CD4-positive, alpha-beta T cell (primary cell): ENCODE measurements at regions not wholly inside any gene's neighbourhood (a gene's known extent, or its start where the extent isn't known, plus 50 kb on each side); places are given as distances from the start of the nearest gene placed in this dataset.

Source experiments
- ATAC-seq: fragments of 200-7000 bp; cut with Tn5 transposase; one replicate; pipeline ENCODE4 v1.10.0; 2022; ENCODE audit warnings: mild to moderate bottlenecking; ENCODE audit not compliant: poor library complexity
- CTCF ChIA-PET: fragments of 350-600 bp; sonication (Branson Sonifier 250); formaldehyde crosslinking; loops from one replicate; lab custom pipeline; 2021; ENCODE audit warnings: antibody characterized with exemption, inconsistent platforms; lab: Charles Lee
- POLR2A ChIA-PET: fragments of 350-600 bp; sonication (Branson Sonifier 250); formaldehyde crosslinking; loops from one replicate; lab custom pipeline; 2021; ENCODE audit warnings: antibody characterized with exemption, inconsistent platforms; lab: Charles Lee
- DNase-seq, 14 experiments: peaks; one replicate each; pipeline ENCODE4 v3.0.0-alpha.2; 2013 to 2020; ENCODE audit warnings: mixed read lengths in 2 of 14
- H3K27ac ChIP-seq, 2 donors: one replicate each; pipeline versions ENCODE4 v1.5.1 to v1.7.0; 2013; ENCODE audit warnings: low read length in 2 of 2, low read depth in 1 of 2, mild to moderate bottlenecking in 1 of 2
- H3K27me3 ChIP-seq, 2 experiments: 1 replicate in 1 of 2; 2 replicates in 1 of 2; pipeline versions ENCODE4 v1.6.1 to v1.7.0; 2013; ENCODE audit warnings: low read length in 2 of 2, control low read depth in 1 of 2, mild to moderate bottlenecking in 1 of 2, moderate library complexity in 1 of 2; ENCODE audit not compliant: insufficient read depth in 2 of 2, control insufficient read depth in 1 of 2
- H3K36me3 ChIP-seq: one replicate; pipeline ENCODE4 v1.6.1; 2013; ENCODE audit warnings: low read length, control low read depth; ENCODE audit not compliant: insufficient read depth
- H3K4me1 ChIP-seq: one replicate; pipeline ENCODE4 v1.6.1; 2013; ENCODE audit warnings: low read length, control low read depth; ENCODE audit not compliant: insufficient read depth
- H3K4me3 ChIP-seq: one replicate; pipeline ENCODE4 v1.5.1; 2013; ENCODE audit warnings: mild to moderate bottlenecking, low read length, moderate library complexity
- H3K9me3 ChIP-seq, 2 experiments: 1 replicate in 1 of 2; 2 replicates in 1 of 2; pipeline versions ENCODE4 v1.6.1 to v1.7.0; 2013; ENCODE audit warnings: low read length in 2 of 2, mild to moderate bottlenecking in 2 of 2, control low read depth in 1 of 2, moderate library complexity in 1 of 2; ENCODE audit not compliant: control insufficient read depth in 1 of 2, insufficient read depth in 1 of 2
- H3K27ac Mint-ChIP-seq: one replicate; pipeline ENCODE4 v1.8.0; 2020; ENCODE audit warnings: mixed read lengths
- H3K27me3 Mint-ChIP-seq: one replicate; pipeline ENCODE4 v1.8.0; 2021; ENCODE audit warnings: mixed read lengths
- H3K36me3 Mint-ChIP-seq: one replicate; pipeline ENCODE4 v1.8.0; 2021; ENCODE audit warnings: low read depth, mixed read lengths
- H3K4me1 Mint-ChIP-seq: one replicate; pipeline ENCODE4 v1.8.0; 2021; ENCODE audit warnings: low read depth, mixed read lengths
- H3K4me3 Mint-ChIP-seq: one replicate; pipeline ENCODE4 v1.8.0; 2020; ENCODE audit warnings: mild to moderate bottlenecking, mixed read lengths
- H3K9me3 Mint-ChIP-seq: one replicate; pipeline ENCODE4 v1.8.0; 2020; ENCODE audit warnings: mixed read lengths
- intact Hi-C, 2 experiments: fragments of 100-400 bp; cut with DNase I in 1 of 2; cut with micrococcal nuclease in 1 of 2; formaldehyde crosslinking; loops; one replicate each; pipeline versions ENCODE4 v1.15.1 to v1.9.0; 2023 to 2025; cut with DNase I, micrococcal nuclease
- TF ChIP-seq, protein P1 (sequence below): fragments of 200-600 bp; IDR thresholded peaks from one replicate; pipeline ENCODE4 v1.8.0; 2022; ENCODE audit warnings: antibody characterized with exemption, mild to moderate bottlenecking

DNA sequence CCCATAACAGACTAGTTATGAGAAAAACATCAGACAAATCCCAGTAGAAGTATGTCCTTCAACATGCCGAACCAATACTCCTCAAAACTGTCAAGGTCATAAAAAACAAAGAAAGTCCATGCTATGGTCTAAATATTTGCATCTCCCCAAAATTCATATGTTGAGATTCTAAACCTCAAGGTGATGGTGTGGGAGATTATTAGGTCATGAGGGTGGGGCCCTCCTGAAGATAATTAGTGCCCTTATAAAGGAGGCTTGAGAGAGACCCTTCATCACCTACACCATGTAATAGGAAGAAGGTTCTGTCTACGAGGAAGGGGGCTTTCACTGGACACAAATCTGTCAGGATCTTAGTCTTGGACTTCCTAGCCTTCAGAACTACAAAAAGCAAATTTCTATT, 118.6 kb upstream of the GUCY1A2 start:
- no peak for ATAC-seq
- H3K4me1 Mint-ChIP-seq = no peaks in the 10 kb centered on the region
- POLR2A ChIA-PET = no interaction called here

DNA sequence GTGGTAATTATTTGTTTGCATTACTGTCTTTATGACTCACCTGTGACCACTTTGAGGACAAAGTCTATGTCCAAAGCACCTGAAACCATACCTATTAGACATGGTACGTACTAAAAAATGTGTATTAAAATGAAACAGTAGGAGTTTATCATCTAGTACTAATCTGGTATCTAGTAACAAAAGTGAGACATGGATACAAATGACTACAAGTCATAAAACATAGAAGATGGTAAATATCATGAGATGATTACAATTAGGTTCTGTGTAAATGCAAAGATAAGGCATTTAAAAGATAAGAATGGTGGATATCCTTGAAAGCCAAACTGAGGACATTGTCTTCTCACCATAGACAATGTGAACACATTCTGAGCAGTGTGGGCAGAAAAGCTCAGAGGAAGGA, 113.5 kb upstream of the GUCY1A2 start:
- Histone ChIP-seq H3K27me3 (no peaks in the 10 kb centered on the region), H3K4me3 (no peak overlapping the region), H3K27ac (no peak overlapping the region), H3K9me3 (peaks cover under 1 to 4% of the 10 kb centered on the region in 2 experiments), H3K4me1 (no peaks in the 10 kb centered on the region), H3K36me3 (no peaks in the 10 kb centered on the region)
- no peaks in the 10 kb centered on the region for H3K4me1 Mint-ChIP-seq
- H3K27me3 Mint-ChIP-seq = no peaks in the 10 kb centered on the region
- ATAC-seq (no peak), DNase-seq (no peak)
- peaks cover 24% of the 10 kb centered on the region for H3K9me3 Mint-ChIP-seq
- intact Hi-C loops = no loop called here
- H3K36me3 Mint-ChIP-seq = no peaks in the 10 kb centered on the region
- CTCF ChIA-PET = no interaction called here
- H3K4me3 Mint-ChIP-seq = no peak overlapping the region
- POLR2A ChIA-PET = no interaction called here
- no peak overlapping the region for H3K27ac Mint-ChIP-seq
- TF ChIP-seq, protein P1, sequence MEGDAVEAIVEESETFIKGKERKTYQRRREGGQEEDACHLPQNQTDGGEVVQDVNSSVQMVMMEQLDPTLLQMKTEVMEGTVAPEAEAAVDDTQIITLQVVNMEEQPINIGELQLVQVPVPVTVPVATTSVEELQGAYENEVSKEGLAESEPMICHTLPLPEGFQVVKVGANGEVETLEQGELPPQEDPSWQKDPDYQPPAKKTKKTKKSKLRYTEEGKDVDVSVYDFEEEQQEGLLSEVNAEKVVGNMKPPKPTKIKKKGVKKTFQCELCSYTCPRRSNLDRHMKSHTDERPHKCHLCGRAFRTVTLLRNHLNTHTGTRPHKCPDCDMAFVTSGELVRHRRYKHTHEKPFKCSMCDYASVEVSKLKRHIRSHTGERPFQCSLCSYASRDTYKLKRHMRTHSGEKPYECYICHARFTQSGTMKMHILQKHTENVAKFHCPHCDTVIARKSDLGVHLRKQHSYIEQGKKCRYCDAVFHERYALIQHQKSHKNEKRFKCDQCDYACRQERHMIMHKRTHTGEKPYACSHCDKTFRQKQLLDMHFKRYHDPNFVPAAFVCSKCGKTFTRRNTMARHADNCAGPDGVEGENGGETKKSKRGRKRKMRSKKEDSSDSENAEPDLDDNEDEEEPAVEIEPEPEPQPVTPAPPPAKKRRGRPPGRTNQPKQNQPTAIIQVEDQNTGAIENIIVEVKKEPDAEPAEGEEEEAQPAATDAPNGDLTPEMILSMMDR = no peak

More for the DNA sequence above, 118.6 kb upstream of the GUCY1A2 start:
- Histone ChIP-seq H3K36me3 (no peaks in the 10 kb centered on the region), H3K4me1 (no peaks in the 10 kb centered on the region), H3K27me3 (no peaks in the 10 kb centered on the region), H3K27ac (no peak overlapping the region), H3K4me3 (no peak overlapping the region), H3K9me3 (peaks cover 0 to 5% of the 10 kb centered on the region in 2 experiments)
- Mint-ChIP-seq H3K9me3 (peaks cover 13% of the 10 kb centered on the region), H3K4me3 (no peak overlapping the region), H3K27me3 (no peaks in the 10 kb centered on the region), H3K27ac (no peak overlapping the region), H3K36me3 (no peaks in the 10 kb centered on the region)
- CTCF ChIA-PET = no interaction called here
- no peak for DNase-seq
- TF ChIP-seq, protein P1 = no peak
- intact Hi-C loops = no loop called here

DNA sequence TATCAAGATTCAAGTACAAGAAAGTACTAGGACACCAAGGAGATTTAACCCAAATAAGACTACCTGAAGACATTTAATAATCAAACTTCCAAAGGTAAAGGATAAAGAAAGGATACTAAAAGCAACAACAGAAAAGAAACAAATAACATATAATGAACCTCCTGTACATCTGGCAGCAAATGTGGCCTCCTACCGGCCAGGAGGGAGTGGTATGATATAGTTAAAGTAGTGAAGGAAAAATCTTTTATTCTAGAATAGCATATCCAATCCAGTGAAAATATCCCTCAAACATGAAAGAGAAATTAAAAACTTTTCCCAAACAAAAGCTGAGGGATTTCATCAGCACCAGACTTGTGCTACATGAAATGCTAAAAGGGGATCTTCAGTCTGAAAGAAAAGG, 104.7 kb upstream of the GUCY1A2 start:
- Mint-ChIP-seq H3K27me3 (no peaks in the 10 kb centered on the region), H3K4me3 (no peak overlapping the region), H3K27ac (no peak overlapping the region), H3K9me3 (peaks cover 8% of the 10 kb centered on the region), H3K4me1 (no peaks in the 10 kb centered on the region), H3K36me3 (no peaks in the 10 kb centered on the region)
- ChIA-PET CTCF (no interaction called here), POLR2A (no interaction called here)
- Histone ChIP-seq H3K27me3 (no peaks in the 10 kb centered on the region), H3K36me3 (no peaks in the 10 kb centered on the region), H3K4me3 (no peak overlapping the region), H3K4me1 (no peaks in the 10 kb centered on the region), H3K27ac (no peak overlapping the region), H3K9me3 (peaks cover 0 to 8% of the 10 kb centered on the region in 2 experiments)
- TF ChIP-seq, protein P1 = no peak
- DNase-seq = no peak
- ATAC-seq = no peak
- intact Hi-C loops = no loop called here
